ENCODE measurements at regions not wholly inside any gene's neighbourhood (a gene's known extent, or its start where the extent isn't known, plus 50 kb on each side); places are given as distances from the start of the nearest gene placed in this dataset.

GRCh38 chr11:19633276-19633675, 79.4 kb upstream of the NAV2 start:
- TF ChIP-seq POLR2A (IDR thresholded peaks at IDR 0.05): no peak
- TF ChIP-seq CTCF (IDR thresholded peaks at IDR 0.05): no peak

All from breast epithelium (tissue), 3 donors.